Loucy (cell line): ENCODE measurements at regions not wholly inside any gene's neighbourhood (a gene's known extent, or its start where the extent isn't known, plus 50 kb on each side); places are given as distances from the start of the nearest gene placed in this dataset.

Experiments
- H2AFZ ChIP-seq: fragments of 200-600 bp; sonication (generic); 2 replicates; pipeline ENCODE4 v1.6.0; 2016; ENCODE audit warnings: antibody characterized with exemption, mild to moderate bottlenecking, low read length, moderate library complexity
- H3F3A ChIP-seq: fragments of 200-600 bp; 2 replicates; pipeline ENCODE4 v1.6.0; 2016; ENCODE audit warnings: antibody characterized with exemption, low read depth, mild to moderate bottlenecking
- H3K27me3 ChIP-seq: fragments of 200-600 bp; sonication (generic); 2 replicates; pipeline ENCODE4 v1.6.1; 2014; ENCODE audit warnings: low read length, mild to moderate bottlenecking; ENCODE audit not compliant: insufficient read depth, poor library complexity, severe bottlenecking
- H3K36me3 ChIP-seq: fragments of 200-600 bp; sonication (generic); 2 replicates; pipeline ENCODE4 v1.6.1; 2016; ENCODE audit warnings: low read length; ENCODE audit not compliant: insufficient read depth
- H3K4me1 ChIP-seq: fragments of 200-600 bp; sonication (generic); 2 replicates; pipeline ENCODE4 v1.5.1; 2014; ENCODE audit warnings: low read length, mild to moderate bottlenecking; ENCODE audit not compliant: insufficient read depth, poor library complexity, severe bottlenecking
- H3K4me2 ChIP-seq: fragments of 200-600 bp; sonication (generic); 2 replicates; pipeline ENCODE4 v1.6.0; 2014; ENCODE audit warnings: antibody characterized with exemption, low read length, low read depth, mild to moderate bottlenecking; ENCODE audit not compliant: poor library complexity, severe bottlenecking
- H3K4me3 ChIP-seq: fragments of 200-600 bp; sonication (generic); 2 replicates; pipeline ENCODE4 v1.5.1; 2014; ENCODE audit warnings: low read length, mild to moderate bottlenecking, mixed read lengths; ENCODE audit not compliant: poor library complexity, severe bottlenecking
- H3K79me2 ChIP-seq: fragments of 200-600 bp; sonication (generic); 2 replicates; pipeline ENCODE4 v1.6.1; 2014; ENCODE audit warnings: low read length; ENCODE audit not compliant: insufficient read depth
- H3K9ac ChIP-seq: fragments of 200-600 bp; sonication (generic); 2 replicates; pipeline ENCODE4 v1.6.0; 2014; ENCODE audit warnings: mild to moderate bottlenecking, low read depth, low read length, moderate library complexity; ENCODE audit not compliant: poor library complexity, severe bottlenecking
- H3K9me2 ChIP-seq: fragments of 200-600 bp; sonication (generic); replicated peaks from 2 replicates; pipeline ENCODE4 v1.6.1; 2016; ENCODE audit warnings: low read depth, low read length, mixed read lengths
- H3K9me3 ChIP-seq: fragments of 200-600 bp; sonication (generic); 2 replicates; pipeline ENCODE4 v1.6.1; 2014; ENCODE audit warnings: mild to moderate bottlenecking, antibody characterized with exemption, low read length, low read depth; ENCODE audit not compliant: insufficient read depth
- H4K20me1 ChIP-seq: fragments of 200-600 bp; sonication (generic); 2 replicates; pipeline ENCODE4 v1.6.0; 2014; ENCODE audit warnings: antibody characterized with exemption, low read length, mild to moderate bottlenecking; ENCODE audit not compliant: insufficient read depth, poor library complexity, severe bottlenecking
- EZH2phosphoT487 ChIP-seq: fragments of 200-600 bp; IDR thresholded peaks from 2 replicates; pipeline ENCODE4 v1.6.1; 2018; ENCODE audit warnings: antibody characterized with exemption, mild to moderate bottlenecking, moderate library complexity, borderline replicate concordance
- TF ChIP-seq, protein P1 (sequence below): fragments of 200-600 bp; sonication (generic); conservative IDR thresholded peaks from 2 replicates; pipeline ENCODE4 v1.5.1; 2014; ENCODE audit warnings: mild to moderate bottlenecking, antibody characterized with exemption, low read length

DNA sequence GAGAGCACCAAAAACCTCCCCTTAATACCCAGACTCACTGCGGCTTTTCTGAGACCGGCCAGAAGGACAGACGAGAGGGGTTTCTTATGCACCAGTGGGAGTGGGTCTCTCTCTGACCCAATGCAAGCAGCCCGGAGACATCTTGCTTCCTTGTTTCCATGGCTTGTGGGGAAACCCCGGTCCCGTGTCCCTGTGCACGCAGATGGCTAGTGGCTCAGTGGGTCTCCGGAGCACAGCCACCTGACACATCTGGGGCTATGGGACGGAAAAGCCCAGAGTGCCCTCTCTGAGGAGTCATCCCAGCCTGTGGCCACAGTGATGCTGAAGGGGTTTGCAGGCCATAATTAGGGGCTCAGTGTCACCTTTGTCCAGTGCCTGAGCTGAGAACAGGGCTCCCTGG is 197.6 kb downstream of the PHETA1 start:
- no peaks in the 10 kb centered on the region for H3K79me2 ChIP-seq
- 0 out of 2 replicates have a peak, but pooled peaks cover 4% of the 10 kb centered on the region for H3F3A ChIP-seq
- H3K9ac ChIP-seq = no peak overlapping the region
- TF ChIP-seq, protein P1, sequence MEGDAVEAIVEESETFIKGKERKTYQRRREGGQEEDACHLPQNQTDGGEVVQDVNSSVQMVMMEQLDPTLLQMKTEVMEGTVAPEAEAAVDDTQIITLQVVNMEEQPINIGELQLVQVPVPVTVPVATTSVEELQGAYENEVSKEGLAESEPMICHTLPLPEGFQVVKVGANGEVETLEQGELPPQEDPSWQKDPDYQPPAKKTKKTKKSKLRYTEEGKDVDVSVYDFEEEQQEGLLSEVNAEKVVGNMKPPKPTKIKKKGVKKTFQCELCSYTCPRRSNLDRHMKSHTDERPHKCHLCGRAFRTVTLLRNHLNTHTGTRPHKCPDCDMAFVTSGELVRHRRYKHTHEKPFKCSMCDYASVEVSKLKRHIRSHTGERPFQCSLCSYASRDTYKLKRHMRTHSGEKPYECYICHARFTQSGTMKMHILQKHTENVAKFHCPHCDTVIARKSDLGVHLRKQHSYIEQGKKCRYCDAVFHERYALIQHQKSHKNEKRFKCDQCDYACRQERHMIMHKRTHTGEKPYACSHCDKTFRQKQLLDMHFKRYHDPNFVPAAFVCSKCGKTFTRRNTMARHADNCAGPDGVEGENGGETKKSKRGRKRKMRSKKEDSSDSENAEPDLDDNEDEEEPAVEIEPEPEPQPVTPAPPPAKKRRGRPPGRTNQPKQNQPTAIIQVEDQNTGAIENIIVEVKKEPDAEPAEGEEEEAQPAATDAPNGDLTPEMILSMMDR = no peak
- no peak for TF ChIP-seq EZH2phosphoT487
- H2AFZ ChIP-seq = no peak overlapping the region
- no peaks in the 10 kb centered on the region for H3K36me3 ChIP-seq
- H3K4me1 ChIP-seq = peaks cover 35% of the 10 kb centered on the region
- no peak overlapping the region for H3K4me2 ChIP-seq
- no peaks in the 10 kb centered on the region for H3K9me3 ChIP-seq
- H3K27me3 ChIP-seq = no peaks in the 10 kb centered on the region
- H3K9me2 ChIP-seq = no peaks in the 10 kb centered on the region
- H3K4me3 ChIP-seq = no peak overlapping the region
- no peaks in the 10 kb centered on the region for H4K20me1 ChIP-seq

DNA sequence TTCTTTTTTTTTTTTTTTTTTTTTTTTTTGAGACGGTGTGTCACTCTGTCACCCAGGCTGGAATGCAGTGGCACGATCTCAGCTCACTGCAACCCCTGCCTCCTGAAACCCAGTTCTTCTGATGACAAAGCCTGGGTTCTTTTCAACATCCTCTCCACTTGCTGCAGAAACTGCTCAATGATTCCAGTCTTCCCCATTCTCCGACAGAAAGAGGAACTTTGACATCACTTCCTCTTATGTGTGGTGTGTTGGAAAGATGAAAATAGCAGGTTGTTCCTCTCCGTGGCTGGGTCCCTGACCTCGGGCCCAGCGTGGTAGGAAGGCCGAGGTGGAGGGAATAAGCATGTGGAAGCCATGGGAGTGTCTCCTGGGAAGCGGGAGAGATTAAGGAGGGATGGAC is 198.4 kb downstream of the PHETA1 start:
- no peaks in the 10 kb centered on the region for H3K9me2 ChIP-seq
- H3K4me1 ChIP-seq = peaks cover 31% of the 10 kb centered on the region
- no peaks in the 10 kb centered on the region for H4K20me1 ChIP-seq
- H3K27me3 ChIP-seq = no peaks in the 10 kb centered on the region
- no peak overlapping the region for H2AFZ ChIP-seq
- 0 out of 2 replicates have a peak, but pooled peaks cover 4% of the 10 kb centered on the region for H3F3A ChIP-seq
- H3K9me3 ChIP-seq = no peaks in the 10 kb centered on the region
- no peak overlapping the region for H3K4me2 ChIP-seq
- no peaks in the 10 kb centered on the region for H3K79me2 ChIP-seq
- TF ChIP-seq, protein P1 = no peak
- TF ChIP-seq EZH2phosphoT487 = no peak
- H3K4me3 ChIP-seq = no peak overlapping the region
- H3K36me3 ChIP-seq = no peaks in the 10 kb centered on the region
- H3K9ac ChIP-seq = no peak overlapping the region

DNA sequence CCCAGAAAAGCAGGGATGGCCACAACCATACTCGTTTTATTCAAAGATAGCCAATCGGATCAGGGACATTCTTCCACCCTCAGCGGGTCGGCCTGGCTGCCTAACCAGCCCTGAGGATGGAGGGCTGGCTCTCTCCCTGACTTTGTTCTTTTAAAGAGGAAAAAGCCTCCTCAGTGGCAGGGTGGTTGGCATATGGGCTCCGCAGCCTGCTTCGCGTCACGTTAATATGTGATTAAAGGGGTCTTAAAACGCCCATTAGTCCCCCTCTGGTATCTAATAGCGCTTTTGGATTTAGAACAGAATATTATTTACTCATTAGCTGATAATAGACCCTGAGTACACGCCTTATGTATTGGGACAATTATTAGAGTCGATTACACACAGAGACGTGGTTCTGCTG is 199.4 kb downstream of the PHETA1 start:
- TF ChIP-seq, protein P1 = no peak
- TF ChIP-seq EZH2phosphoT487 = no peak
- Histone ChIP-seq H3K4me3 (no peak overlapping the region), H4K20me1 (no peaks in the 10 kb centered on the region), H3K9ac (no peak overlapping the region), H3K79me2 (no peaks in the 10 kb centered on the region), H3K4me1 (peaks cover 20% of the 10 kb centered on the region), H3F3A (no peaks in the 10 kb centered on the region), H3K36me3 (no peaks in the 10 kb centered on the region), H2AFZ (no peak overlapping the region), H3K4me2 (no peak overlapping the region), H3K9me3 (no peaks in the 10 kb centered on the region), H3K9me2 (no peaks in the 10 kb centered on the region), H3K27me3 (no peaks in the 10 kb centered on the region)
